Right lung (tissue), 2 donors: ENCODE measurements at regions not wholly inside any gene's neighbourhood (a gene's known extent, or its start where the extent isn't known, plus 50 kb on each side); places are given as distances from the start of the nearest gene placed in this dataset.

Source experiments
- DNase-seq, 2 donors: peaks; one replicate each; pipeline ENCODE4 v3.0.0-alpha.2; 2013

DNA sequence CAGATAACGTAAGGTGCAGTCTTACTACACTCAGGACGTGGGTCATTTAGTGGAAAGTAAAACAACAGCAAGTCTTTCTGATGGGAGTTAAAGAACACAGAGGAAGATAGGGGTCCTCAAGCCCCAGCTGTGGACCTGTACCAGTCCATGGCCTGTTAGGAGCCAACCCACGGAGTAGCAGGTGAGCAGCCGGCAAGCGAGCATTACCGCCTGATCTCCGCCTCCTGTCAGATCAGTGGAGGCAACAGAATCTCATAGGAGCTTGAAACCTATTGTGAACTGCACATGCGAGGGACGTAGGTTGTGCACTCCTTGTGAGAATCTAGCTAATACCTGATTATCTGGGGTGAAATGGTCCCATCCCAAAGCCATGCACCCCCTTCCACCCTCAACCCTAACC lies 1180.8 kb downstream of the FSTL5 start:
- no peak for DNase-seq

DNA sequence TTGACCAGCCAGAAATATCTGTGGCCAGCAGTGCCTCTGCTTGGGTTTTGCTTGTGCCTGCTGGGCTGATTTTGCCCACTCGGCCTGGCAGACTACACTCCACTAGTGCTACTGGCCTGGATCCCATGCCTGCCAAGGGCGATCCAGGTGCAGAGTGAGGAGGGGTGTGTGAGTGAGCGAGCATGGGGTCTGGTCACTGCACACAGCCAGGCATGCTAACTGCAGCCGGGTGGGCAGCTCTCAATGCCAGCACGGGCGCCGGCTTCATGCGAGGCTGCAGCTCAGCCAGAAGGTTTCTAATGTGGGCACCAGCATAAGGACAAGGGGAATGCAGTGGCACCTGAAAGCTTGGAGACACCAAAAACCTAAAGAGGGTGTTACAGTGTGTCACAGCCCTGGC lies 1161.4 kb downstream of the FSTL5 start:
- no peak for DNase-seq

DNA sequence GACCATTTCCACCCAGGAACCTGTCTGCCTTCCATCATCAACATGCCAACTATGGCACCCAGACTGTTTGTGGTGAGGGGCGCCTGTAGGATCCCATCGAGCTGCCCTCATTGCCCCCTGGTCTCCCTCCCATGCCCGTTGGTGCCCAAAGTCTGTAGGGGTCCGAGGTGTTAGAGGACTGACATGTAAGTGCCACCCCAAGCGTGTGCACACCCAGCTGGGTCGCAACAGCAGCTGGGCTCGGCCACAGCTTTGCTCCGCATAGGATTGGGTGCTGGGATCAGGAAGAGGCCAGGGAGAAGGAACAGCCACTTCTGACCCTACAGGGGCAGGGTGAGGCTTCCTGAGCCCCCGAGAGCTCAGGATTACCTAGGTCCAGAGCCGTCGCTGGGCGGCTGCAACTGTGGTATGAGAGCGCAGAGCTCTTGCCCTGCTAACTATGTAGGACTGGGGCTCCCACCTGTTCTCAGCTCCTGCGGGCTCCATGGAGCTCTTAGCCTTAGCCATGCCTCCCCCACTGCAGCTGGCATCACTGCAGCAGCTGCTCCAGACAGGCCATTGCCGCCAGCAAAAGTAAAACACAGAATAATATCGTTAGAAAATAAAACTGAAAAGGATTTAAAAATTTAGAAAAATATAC lies 1160.3 kb downstream of the FSTL5 start:
- no peak for DNase-seq

DNA sequence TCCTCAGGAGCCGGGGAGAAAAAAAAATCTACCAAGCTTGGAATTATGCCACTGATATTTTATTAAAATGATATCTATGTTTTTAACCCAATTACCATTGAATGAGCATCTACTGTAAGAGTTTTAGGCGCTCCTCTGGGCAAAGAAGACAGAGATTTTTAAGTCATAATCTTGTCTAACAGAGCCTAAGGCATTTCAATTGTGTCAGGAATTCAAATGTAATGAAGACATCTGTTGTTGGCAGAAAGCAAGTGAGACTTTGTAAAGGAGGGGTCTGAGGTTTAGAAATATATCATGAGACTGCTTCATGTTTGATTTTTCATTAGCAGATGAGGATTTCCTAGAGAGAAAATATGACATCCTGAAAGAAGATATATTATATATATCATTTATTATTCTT lies 1158.1 kb downstream of the FSTL5 start:
- no peak for DNase-seq

DNA sequence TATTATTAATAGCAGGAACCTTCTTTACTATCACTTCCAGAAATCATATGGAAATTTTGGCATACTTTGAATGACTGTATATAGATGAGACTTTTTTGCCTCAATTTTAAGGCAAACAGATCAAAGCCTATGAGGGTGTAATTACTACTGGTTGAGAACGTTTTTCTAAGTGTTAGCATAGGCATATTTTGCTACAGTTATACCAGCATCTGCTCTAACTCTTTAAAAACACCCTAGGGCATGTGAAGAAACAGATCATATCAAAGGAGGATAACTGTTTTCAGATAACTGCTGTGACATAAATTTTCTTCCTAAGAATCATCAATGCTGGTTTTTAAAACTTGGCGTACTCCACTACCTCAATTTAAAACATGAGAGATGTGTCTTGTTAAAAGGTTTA lies 1155.3 kb downstream of the FSTL5 start:
- DNase-seq = no peak

DNA sequence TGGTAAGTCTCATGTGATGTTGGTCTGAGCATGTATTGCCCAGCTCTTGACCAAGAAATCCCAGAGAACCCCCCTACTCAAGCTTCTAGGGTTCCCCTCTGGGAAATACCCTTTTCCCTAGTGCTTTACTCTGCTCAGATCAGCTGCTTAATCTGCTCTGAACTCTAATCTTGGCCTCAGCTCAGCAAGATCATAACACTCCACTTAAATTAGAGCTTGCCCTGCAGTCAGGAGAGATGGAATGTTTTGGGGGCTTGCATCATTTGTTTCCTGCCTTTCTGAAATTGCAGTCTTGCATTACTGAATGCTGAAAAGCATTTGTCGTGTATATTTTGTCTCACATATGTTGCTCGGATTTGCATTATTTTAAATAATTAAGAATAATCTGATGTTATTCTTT lies 1153.6 kb downstream of the FSTL5 start:
- no peak for DNase-seq
